Iris pigment epithelial cell (primary cell): ENCODE measurements at regions not wholly inside any gene's neighbourhood (a gene's known extent, or its start where the extent isn't known, plus 50 kb on each side); places are given as distances from the start of the nearest gene placed in this dataset.

Source experiments
- DNase-seq: peaks from one replicate; pipeline ENCODE4 v3.0.0-alpha.2; 2011; ENCODE audit warnings: low read depth

GRCh38 chr16:79329967-79330366, 270.6 kb downstream of the MAF start:
- no peak for DNase-seq

DNA sequence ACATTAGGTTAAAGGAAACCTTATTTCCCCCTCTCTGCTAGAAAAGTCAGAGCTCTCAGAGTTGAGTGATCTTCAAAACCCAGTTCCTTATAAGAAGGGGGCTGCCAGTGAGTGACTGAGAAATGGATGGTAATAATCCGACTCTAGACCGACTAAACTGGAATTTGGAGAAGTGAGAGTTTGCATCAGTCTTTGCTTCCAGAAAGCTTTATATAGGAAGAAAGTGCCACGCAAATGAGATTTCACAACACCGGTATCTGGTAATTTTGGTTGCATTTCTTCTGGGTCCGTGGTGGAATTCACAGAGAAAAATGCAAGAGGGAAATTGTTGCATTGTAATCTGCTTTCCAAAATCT, 271.4 kb downstream of the MAF start:
- DNase-seq = no peak

- DNase-seq = no peak
Measured at GRCh38 chr16:79328402-79329165, 272.0 kb downstream of the MAF start.

DNA sequence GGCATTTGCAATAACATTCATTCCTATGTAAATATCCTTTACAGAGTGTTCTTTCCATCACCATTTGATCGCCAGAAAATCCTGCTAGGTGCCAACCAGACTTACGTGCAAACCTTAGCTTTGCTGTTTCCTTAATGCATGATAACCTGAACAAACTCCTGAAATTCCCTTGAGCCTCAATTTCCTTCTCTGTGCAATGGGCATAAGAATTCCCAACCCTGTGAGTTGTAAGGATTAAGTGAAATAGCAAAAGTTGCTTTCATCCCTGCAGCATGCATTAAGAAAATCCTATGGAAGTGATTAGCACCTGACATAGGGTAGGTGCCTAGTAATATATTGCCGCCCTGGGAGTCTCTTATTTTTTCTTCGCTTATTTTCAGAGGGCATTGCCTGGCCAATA, 272.7 kb downstream of the MAF start:
- DNase-seq = no peak

DNA sequence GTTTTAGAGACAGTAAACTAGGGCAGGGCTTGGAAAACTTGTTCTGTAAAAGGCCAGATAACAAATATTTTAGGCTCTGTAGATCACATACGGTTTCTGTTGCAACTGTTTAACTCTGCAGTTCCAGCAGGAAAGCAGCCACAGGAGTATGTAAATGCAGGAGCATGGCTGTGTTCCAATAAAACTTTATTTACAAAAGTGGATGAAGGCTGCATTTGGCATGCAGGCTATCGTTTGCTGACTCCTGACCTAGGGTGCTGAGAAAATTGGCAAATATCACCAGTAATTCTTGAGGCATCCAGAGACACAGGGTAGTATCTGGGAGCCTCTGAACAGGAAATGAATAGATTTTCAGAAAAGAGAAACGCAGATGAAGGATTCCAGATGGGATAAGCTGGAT, 274.0 kb downstream of the MAF start:
- no peak for DNase-seq

- DNase-seq = no peak
Measured at GRCh38 chr16:79325226-79325945, 275.2 kb downstream of the MAF start.

DNA sequence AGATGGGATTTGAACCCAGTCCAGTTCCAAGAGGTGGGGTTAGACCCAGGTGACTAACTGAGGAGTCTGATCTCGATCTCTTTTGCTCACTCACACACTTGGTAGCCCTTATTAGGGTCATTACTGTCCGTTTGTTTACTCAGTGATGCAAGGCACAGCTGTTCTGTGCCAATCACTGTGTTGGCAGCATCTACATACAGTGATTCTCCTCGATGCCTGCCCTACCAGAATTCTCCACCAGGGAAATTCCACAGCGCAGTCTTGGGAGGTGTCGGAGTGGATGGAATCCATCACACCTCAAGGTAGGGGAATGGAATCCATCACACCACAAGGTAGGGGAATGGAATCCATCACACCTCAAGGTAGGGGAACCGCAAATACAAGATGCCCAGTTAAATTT, 279.6 kb downstream of the MAF start:
- DNase-seq = no peak

GRCh38 chr16:79318143-79318899, 282.2 kb downstream of the MAF start:
- no peak for DNase-seq

DNA sequence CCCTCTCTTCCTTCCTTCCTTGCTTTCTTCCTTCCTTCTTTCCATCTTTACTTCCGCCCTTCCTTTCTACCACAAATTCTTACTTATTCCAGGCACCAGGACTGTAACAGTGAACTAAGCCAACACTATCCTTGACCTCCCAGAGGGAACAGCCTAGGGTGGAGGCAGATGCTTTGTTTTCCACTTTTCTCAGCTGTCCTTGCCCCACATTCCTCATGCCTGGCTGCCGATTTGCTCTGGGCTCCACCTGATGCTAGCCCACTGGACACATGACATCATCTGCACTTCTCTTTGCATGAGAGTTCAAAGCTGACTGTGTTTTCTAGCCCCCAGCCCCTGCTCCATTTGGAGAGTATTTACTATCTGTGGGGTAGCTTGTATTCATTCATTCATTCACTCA, 283.0 kb downstream of the MAF start:
- DNase-seq = no peak

DNA sequence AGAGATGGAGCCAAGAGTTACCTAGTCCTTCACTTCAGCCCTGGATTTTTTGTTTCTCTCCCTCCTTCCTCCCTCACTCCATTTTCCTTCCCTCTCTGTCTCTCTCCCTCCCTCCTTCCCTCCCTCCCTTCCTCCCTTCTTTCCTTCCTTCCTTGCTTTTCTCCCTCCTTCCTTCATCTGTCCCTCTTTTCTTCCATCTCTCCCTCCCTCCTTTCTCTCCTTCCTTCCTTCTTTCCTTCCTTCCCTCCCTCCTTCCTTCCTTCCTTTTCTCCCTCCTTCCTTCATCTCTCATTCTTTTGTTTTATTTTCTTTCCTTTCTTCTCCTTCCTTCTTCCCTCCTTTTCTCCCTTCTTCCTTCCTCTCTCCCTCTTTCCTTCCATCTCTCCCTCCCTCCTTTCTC, 283.5 kb downstream of the MAF start:
- DNase-seq = no peak

DNA sequence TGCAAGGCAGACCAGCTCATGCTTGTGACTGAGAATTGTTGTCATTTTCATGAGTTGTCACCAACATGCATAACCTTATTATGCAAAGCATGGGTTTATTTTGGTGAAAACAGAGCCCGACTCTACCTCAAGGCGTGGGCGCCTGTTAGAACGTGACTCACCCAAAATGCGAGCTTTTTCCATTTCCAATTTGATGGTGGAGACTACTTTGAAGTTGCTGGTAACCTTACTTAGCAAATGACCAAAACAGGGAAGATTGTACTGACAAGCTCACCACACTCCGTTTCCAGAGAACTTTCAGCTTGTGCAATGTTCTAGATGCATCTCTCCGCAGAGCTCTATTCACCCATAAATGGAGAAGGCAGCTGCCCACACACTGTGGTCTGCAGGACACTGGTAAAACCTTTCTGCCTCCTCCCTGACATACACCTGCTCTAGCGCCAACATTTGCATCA, 284.5 kb downstream of the MAF start:
- no peak for DNase-seq

DNA sequence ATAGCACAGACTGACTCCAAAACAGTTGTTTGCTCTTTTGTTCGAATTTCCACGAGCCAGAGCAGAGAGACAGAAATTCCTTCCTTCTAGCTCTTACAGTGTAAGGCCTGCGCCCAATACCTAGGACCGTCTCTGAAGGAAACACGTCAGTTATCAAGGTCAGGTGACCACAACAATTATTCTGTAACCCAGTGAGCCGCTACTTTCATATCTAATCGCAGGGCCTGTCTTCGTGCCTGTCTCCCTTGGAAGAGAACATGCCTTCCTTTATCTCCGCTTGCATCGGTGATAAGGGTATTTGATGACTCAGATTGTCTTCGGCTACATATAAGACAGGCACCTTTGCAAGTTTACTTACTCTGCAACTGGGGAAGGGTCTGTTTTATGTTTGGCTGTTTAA, 288.0 kb downstream of the MAF start:
- DNase-seq = no peak

DNA sequence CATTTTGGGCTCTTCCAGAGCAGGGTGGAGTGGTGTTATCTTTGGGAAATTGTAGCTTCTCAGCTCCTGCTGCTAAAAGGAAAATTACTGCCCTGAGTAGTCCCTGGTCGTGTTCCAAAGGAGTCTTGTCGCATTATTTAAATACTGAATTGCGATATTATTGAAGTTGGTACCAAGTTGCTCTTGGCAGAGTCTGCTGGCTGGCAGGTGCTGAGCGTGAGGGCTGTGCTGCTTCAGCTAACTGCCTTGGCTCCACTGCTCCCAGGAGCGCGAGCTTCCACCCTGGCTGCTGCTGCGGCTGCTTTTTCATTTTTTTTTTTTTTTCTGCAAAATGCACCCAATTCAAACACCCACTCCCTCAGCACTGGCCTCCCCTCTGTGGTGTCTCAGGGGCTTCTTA, 289.8 kb downstream of the MAF start:
- DNase-seq = no peak

- no peak for DNase-seq
Measured at GRCh38 chr16:79309606-79310005, 290.9 kb downstream of the MAF start.

- DNase-seq = no peak
Measured at GRCh38 chr16:79307214-79307613, 293.3 kb downstream of the MAF start.

DNA sequence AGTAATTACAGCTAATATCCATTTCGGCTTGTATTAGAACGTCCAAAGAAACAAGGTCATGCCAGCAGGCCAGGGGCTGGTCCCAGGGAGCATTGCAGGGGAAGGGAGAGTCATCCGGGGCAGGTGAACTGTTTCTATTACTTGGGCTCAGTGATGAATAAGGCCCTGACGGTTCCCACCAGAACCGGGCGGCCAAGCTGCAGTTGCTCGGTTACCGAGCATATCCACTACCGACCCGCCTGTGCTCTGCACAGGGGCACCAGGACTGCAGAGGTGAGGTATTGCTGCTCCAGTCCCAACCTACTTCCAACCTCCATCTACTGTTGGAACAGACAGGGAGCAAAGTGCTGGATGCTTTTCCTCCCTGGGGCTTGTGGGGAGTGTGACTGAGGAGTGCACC, 295.5 kb downstream of the MAF start:
- DNase-seq = no peak

DNA sequence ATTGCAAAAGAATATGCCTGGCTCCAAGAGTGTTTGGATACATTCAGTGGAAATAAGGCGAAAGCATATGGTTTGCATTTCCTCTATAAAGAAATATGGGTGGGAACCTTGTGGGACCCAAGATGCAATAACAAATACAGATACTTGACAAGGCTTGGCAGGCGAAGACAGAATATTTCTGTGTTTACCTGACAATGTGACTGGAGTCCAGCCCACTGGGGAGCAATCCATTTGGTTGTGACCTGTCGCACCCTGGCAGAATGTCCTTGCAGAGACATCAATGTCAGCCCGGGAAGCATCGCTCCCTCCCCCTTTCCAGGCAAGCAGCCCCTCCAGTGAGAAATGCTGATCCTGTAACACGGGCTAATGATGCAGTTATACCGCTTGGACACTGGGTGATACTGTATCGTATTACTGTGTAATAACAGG, 296.6 kb downstream of the MAF start:
- DNase-seq = no peak

DNA sequence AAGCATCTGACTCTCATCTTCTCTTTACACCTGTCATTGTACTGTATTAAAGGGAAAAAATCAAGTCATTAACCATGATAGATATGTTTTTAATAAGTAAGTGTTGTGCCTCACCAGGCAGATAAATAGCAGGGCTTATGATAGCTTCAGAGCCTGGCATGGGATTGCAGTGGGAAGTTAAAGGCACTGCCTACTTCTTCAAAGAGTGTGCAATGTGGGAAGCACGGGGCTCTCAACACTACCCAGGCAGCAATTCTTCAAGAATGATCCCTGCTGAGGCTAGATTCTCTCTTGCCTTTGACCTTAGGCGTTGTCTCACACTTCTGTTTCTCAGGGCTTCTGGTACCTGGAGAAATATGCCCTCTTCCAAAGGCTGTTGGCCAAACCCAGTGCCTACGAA, 297.3 kb downstream of the MAF start:
- no peak for DNase-seq

DNA sequence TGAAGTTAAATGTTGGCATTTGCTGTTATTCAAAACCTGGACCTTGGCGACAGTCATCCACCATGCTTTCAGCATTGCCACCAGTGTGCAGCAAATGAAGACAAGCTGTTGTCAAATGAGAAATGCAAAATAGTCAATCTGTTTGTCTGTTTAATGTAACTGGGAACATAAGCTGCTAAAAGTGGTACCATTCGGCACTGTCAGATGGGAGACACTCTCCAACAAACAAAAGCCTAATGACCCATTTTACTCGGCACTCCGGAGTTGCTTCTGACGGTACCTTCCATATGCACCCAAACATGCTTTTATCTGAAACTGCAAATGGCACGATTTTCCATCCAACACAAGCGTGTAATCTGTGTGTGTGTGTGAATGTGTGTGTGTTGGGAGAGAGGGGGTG, 297.8 kb downstream of the MAF start:
- DNase-seq = no peak

DNA sequence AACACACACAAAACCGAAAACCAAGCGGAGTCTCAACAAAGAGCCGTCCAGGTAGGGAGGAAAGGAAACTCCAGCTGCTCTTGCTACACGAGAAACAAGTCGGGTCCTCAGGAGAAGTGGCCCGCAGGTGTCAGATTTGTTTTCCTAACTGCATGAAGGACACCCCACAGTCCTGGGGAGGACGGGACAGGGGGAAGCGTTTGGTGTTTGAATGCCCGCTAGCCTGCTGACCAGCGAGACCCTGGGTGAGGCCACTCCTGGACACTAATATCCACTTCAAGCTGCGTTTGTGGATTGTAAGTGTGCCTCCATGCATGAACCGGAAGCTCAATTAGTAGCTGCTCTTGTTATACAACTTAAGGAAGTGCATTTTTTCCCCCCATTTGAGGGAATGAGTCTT, 299.5 kb downstream of the MAF start:
- DNase-seq = no peak

- DNase-seq = no peak
Measured at GRCh38 chr16:79298894-79299799, 301.4 kb downstream of the MAF start.

GRCh38 chr16:79298476-79298875, 302.1 kb downstream of the MAF start:
- DNase-seq = no peak
